Nephron (organoid): ENCODE measurements at regions not wholly inside any gene's neighbourhood (a gene's known extent, or its start where the extent isn't known, plus 50 kb on each side); places are given as distances from the start of the nearest gene placed in this dataset.

ENCODE experiments used
- H3K27ac Mint-ChIP-seq, 3 experiments: 2 replicates each; pipeline ENCODE4 v1.8.0; 2020; ENCODE audit warnings: mixed read lengths in 3 of 3, mild to moderate bottlenecking in 2 of 3, moderate library complexity in 1 of 3
- H3K27me3 Mint-ChIP-seq: 2 replicates; pipeline ENCODE4 v1.8.0; 2021; ENCODE audit warnings: low read depth, mild to moderate bottlenecking, moderate library complexity, mixed read lengths
- H3K36me3 Mint-ChIP-seq: 2 replicates; pipeline ENCODE4 v1.8.0; 2020; ENCODE audit warnings: low read depth, mixed read lengths
- H3K4me1 Mint-ChIP-seq: 2 replicates; pipeline ENCODE4 v1.8.0; 2020; ENCODE audit warnings: mixed read lengths
- H3K4me3 Mint-ChIP-seq, 3 experiments: 2 replicates each; pipeline ENCODE4 v1.8.0; 2020; ENCODE audit warnings: mild to moderate bottlenecking in 3 of 3, mixed read lengths in 3 of 3, moderate library complexity in 2 of 3
- H3K9me3 Mint-ChIP-seq: 2 replicates; pipeline ENCODE4 v1.8.0; 2020; ENCODE audit warnings: mixed read lengths
- TF ChIP-seq, protein P1 (sequence below), 3 experiments: fragments of 200-600 bp; sonication (generic); IDR thresholded peaks; one replicate each; pipeline ENCODE4 v1.5.0; 2021; ENCODE audit warnings: antibody characterized with exemption in 3 of 3; ENCODE audit not compliant: unreplicated experiment in 3 of 3

DNA sequence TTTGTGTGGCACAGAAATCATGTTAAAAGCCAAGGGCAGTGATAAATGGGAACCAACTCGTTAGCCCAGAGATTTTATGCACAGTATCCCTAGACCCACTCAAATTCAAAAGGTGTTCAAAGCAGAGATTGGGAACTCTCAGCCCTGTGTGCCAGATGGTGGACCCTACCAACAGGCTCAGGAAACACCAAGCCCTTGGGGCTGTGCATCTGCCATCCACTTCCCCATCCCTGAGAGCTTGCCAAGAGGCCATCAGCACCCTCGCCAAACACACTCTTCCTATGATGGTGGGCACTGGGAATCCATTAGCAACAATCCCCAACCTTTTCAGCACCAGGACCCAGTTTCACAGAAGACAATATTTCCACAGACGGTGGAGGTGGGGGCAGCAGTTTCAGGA lies 194.2 kb upstream of the NFIA start:
- TF ChIP-seq, protein P1, sequence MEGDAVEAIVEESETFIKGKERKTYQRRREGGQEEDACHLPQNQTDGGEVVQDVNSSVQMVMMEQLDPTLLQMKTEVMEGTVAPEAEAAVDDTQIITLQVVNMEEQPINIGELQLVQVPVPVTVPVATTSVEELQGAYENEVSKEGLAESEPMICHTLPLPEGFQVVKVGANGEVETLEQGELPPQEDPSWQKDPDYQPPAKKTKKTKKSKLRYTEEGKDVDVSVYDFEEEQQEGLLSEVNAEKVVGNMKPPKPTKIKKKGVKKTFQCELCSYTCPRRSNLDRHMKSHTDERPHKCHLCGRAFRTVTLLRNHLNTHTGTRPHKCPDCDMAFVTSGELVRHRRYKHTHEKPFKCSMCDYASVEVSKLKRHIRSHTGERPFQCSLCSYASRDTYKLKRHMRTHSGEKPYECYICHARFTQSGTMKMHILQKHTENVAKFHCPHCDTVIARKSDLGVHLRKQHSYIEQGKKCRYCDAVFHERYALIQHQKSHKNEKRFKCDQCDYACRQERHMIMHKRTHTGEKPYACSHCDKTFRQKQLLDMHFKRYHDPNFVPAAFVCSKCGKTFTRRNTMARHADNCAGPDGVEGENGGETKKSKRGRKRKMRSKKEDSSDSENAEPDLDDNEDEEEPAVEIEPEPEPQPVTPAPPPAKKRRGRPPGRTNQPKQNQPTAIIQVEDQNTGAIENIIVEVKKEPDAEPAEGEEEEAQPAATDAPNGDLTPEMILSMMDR (IDR thresholded peaks at IDR 0.05; ENCODE audit: unreplicated experiment in 3 of 3), result no peak
- Mint-ChIP-seq H3K27me3 (peaks cover 4% of the 10 kb centered on the region), H3K36me3 (no peaks in the 10 kb centered on the region), H3K4me3 (no peak overlapping the region), H3K4me1 (peaks cover 31% of the 10 kb centered on the region), H3K27ac (no peak overlapping the region), H3K9me3 (no peaks in the 10 kb centered on the region)

DNA sequence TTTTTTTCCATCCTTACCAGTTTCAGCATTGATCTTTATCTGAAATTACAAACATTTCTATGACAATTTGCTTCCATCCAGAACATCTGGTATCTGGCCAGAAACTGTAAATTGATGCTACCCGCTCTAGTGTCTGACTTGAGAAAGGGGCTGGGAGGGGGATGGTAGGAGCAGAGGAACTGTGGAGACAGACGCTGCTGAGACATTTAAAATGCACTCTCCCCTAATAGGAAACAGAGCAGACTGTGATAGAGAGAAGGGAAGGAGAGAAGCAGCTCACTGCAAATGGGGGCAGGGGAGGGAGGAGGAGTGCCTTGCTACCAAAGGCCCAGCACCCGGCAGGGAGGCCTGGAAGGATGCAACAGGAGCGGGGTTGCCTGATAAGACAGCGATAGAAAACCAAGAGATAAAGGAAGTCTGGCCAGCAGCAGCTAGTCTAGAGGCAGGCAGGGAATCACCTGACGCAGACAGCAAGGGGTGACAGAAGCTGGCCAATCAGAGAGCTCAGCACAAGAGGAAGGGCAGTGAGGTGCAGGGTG lies 195.5 kb upstream of the NFIA start:
- peak overlapping the region in 2 of 3 experiments; percentile 2 to 8 for H3K4me3 Mint-ChIP-seq
- H3K36me3 Mint-ChIP-seq, result no peaks in the 10 kb centered on the region
- TF ChIP-seq, protein P1 (IDR thresholded peaks at IDR 0.05; ENCODE audit: unreplicated experiment in 3 of 3), result no peak
- H3K27me3 Mint-ChIP-seq, result no peaks in the 10 kb centered on the region
- H3K27ac Mint-ChIP-seq, result peak overlapping the region; percentile 33 to 69 (median 36)
- peaks cover 27% of the 10 kb centered on the region for H3K4me1 Mint-ChIP-seq
- no peaks in the 10 kb centered on the region for H3K9me3 Mint-ChIP-seq

DNA sequence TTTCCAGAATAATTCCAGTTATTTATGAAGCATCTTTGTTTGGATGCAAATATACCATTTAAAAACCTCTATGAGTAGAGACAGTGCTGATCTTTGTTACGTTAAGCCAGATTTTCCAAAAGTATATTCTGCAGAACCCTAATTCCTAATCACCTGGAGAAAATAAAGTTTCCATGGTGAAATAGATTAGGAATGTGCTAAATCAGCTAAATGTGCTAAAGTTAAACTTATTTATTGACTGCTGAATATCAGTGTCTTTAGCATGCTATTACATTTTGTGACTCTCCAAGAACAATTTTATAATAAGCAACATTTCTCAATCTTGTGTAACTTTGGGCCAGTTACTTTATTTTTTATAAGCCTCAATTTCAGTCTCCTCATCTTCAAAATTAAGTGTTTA lies 196.3 kb upstream of the NFIA start:
- H3K27me3 Mint-ChIP-seq, result no peaks in the 10 kb centered on the region
- peak overlapping the region in 2 of 3 experiments; percentile 33 to 69 for H3K27ac Mint-ChIP-seq
- H3K9me3 Mint-ChIP-seq, result no peaks in the 10 kb centered on the region
- H3K4me3 Mint-ChIP-seq, result no peak overlapping the region
- H3K36me3 Mint-ChIP-seq, result no peaks in the 10 kb centered on the region
- H3K4me1 Mint-ChIP-seq, result peaks cover 20% of the 10 kb centered on the region
- TF ChIP-seq, protein P1 (IDR thresholded peaks at IDR 0.05; ENCODE audit: unreplicated experiment in 3 of 3), result no peak

DNA sequence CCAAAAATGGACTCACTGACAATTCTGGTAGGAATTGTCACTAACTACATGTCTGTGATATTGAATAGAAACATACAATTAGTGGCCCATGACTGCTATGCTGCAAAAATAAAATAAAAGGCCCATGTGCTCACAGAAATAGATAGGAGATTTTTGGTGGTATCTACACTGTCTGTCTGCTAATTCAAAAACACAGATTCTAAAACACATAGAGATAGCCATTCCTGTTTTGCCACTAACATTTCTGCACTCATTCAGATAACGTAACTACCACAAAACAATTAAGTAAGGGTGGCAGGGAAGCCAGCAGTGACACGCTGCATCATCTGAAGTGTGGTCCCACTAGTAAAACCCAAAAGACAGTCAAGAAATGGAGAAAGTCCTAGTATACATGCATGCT lies 202.2 kb upstream of the NFIA start:
- no peak overlapping the region for H3K27ac Mint-ChIP-seq
- TF ChIP-seq, protein P1 (IDR thresholded peaks at IDR 0.05; ENCODE audit: unreplicated experiment in 3 of 3), result no peak

DNA sequence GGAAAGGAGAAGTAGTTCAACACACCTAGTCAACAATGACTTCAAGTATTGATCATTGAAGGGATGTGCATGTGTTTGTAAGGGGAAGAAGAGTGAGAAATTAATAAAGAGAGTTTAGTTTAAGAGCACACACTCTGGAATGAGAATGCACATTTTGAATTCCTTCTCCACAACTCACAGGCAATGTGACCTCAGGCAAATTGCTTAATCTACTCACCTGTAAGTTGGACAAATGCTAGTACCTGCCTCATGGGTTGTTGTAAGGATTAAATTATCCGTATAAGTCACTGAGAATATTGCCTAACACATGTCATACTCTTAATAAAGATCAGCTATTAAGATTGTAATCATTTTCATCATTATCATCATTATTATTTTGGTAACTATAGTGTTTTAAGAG lies 204.0 kb upstream of the NFIA start:
- Mint-ChIP-seq H3K27ac (no peak overlapping the region), H3K4me1 (peaks cover 11% of the 10 kb centered on the region), H3K9me3 (no peaks in the 10 kb centered on the region), H3K27me3 (no peaks in the 10 kb centered on the region), H3K36me3 (no peaks in the 10 kb centered on the region), H3K4me3 (no peak overlapping the region)
- TF ChIP-seq, protein P1 (IDR thresholded peaks at IDR 0.05; ENCODE audit: unreplicated experiment in 3 of 3), result no peak

More for the DNA sequence above, 202.2 kb upstream of the NFIA start:
- Mint-ChIP-seq H3K27me3 (no peaks in the 10 kb centered on the region), H3K4me3 (no peak overlapping the region), H3K9me3 (no peaks in the 10 kb centered on the region), H3K4me1 (no peaks in the 10 kb centered on the region), H3K36me3 (no peaks in the 10 kb centered on the region)

DNA sequence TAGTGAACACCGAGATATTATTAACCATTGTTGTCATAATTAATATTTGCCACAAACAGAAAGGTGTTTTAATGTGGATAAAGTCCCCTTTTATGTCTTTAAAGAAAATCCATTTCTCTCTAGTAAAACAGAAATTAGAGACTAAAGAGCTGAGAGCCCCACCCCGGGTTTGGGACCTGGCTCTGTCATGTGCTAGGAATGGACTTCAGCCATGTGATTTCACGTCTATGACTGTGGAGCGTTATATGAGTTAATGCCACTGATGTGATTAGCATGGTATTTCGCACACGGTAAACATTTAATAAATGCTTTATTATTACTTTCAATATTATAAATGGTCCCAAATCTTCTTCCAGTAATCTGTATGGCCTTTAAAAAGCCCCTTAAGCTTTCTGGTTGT lies 205.0 kb upstream of the NFIA start:
- TF ChIP-seq, protein P1 (IDR thresholded peaks at IDR 0.05; ENCODE audit: unreplicated experiment in 3 of 3), result no peak
- H3K4me1 Mint-ChIP-seq, result peaks cover 11% of the 10 kb centered on the region
- H3K9me3 Mint-ChIP-seq, result no peaks in the 10 kb centered on the region
- H3K36me3 Mint-ChIP-seq, result no peaks in the 10 kb centered on the region
- no peak overlapping the region for H3K27ac Mint-ChIP-seq
- no peaks in the 10 kb centered on the region for H3K27me3 Mint-ChIP-seq
- no peak overlapping the region for H3K4me3 Mint-ChIP-seq
